AG10803 (cell line): ENCODE measurements at regions not wholly inside any gene's neighbourhood (a gene's known extent, or its start where the extent isn't known, plus 50 kb on each side); places are given as distances from the start of the nearest gene placed in this dataset.
A peak's percentile ranks its signal among the peaks of the same experiment; 100 is the strongest.

Experiments
- DNase-seq: peaks from one replicate; pipeline ENCODE4 v3.0.0; 2010; ENCODE audit warnings: low read depth
- H3K4me3 ChIP-seq: 2 replicates; pipeline ENCODE4 v1.5.1; 2011; ENCODE audit warnings: mild to moderate bottlenecking, low read length, control low read depth
- CTCF ChIP-seq: conservative IDR thresholded peaks from 2 replicates; pipeline ENCODE4 v1.5.1; 2011; ENCODE audit warnings: mild to moderate bottlenecking, low read length, control low read depth, inconsistent platforms

- no peak for TF ChIP-seq CTCF
- no peak overlapping the region for H3K4me3 ChIP-seq
- DNase-seq, result no peak
Measured at GRCh38 chr2:196421880-196422279, 217.6 kb upstream of the CCDC150 start.

- TF ChIP-seq CTCF, result no peak
- no peak overlapping the region for H3K4me3 ChIP-seq
- DNase-seq, result no peak
Measured at GRCh38 chr2:196422361-196422760, 217.2 kb upstream of the CCDC150 start.

- TF ChIP-seq CTCF, result no peak
- no peak for DNase-seq
- H3K4me3 ChIP-seq, result no peak overlapping the region
Measured at GRCh38 chr2:196426122-196426521, 213.4 kb upstream of the CCDC150 start.

- H3K4me3 ChIP-seq, result no peak overlapping the region
- no peak for DNase-seq
- no peak for TF ChIP-seq CTCF
Measured at GRCh38 chr2:196427986-196428634, 211.4 kb upstream of the CCDC150 start.

GRCh38 chr2:196431076-196431475 lies 208.4 kb upstream of the CCDC150 start:
- H3K4me3 ChIP-seq, result no peak overlapping the region
- no peak for DNase-seq
- no peak for TF ChIP-seq CTCF

GRCh38 chr2:196431957-196432356 lies 207.6 kb upstream of the CCDC150 start:
- TF ChIP-seq CTCF, result peak; percentile 56
- peak; percentile 25 for DNase-seq
- no peak overlapping the region for H3K4me3 ChIP-seq

- H3K4me3 ChIP-seq, result no peak overlapping the region
- TF ChIP-seq CTCF, result no peak
- DNase-seq, result no peak
Measured at GRCh38 chr2:196433116-196433515, 206.4 kb upstream of the CCDC150 start.
